GM12864 (cell line): ENCODE measurements at regions not wholly inside any gene's neighbourhood (a gene's known extent, or its start where the extent isn't known, plus 50 kb on each side); places are given as distances from the start of the nearest gene placed in this dataset.

ENCODE experiments used
- DNase-seq: peaks from one replicate; pipeline ENCODE4 v3.0.0-alpha.2; 2011; ENCODE audit warnings: low read depth
- H3K4me3 ChIP-seq: 2 replicates; pipeline ENCODE4 v1.5.1; 2011; ENCODE audit warnings: mild to moderate bottlenecking, low read depth, low read length, control low read depth
- CTCF ChIP-seq: IDR thresholded peaks from 2 replicates; pipeline ENCODE4 v1.5.1; 2011; ENCODE audit warnings: low read depth, mild to moderate bottlenecking, moderate library complexity, low read length, control low read depth, inconsistent platforms; ENCODE audit errors: missing control alignments

DNA sequence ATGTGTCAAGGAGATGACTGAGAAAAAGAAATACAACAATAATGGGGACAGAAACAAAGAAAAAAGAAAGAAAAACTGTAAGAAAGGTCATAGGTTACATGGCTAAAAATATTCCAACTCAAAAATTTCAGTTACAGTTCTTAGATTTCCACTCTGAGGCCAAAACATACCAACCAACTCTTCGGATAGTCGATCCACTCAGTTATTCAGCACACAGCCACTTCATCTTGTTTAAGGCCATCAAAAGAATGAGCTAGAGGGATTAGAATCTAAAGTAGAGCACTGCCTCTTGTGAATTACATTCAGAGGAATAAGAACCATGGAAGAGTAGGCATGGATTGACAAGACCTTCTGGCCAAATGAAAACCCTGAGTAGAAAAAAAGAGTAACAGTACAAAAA is 277.0 kb downstream of the MRPL39 start:
- DNase-seq, result no peak
- no peak for TF ChIP-seq CTCF
- no peak overlapping the region for H3K4me3 ChIP-seq

GRCh38 chr21:25329227-25329825 is 278.0 kb downstream of the MRPL39 start:
- DNase-seq, result no peak
- no peak for TF ChIP-seq CTCF
- H3K4me3 ChIP-seq, result no peak overlapping the region

GRCh38 chr21:25328736-25329135 is 278.5 kb downstream of the MRPL39 start:
- no peak for DNase-seq
- no peak overlapping the region for H3K4me3 ChIP-seq
- no peak for TF ChIP-seq CTCF

DNA sequence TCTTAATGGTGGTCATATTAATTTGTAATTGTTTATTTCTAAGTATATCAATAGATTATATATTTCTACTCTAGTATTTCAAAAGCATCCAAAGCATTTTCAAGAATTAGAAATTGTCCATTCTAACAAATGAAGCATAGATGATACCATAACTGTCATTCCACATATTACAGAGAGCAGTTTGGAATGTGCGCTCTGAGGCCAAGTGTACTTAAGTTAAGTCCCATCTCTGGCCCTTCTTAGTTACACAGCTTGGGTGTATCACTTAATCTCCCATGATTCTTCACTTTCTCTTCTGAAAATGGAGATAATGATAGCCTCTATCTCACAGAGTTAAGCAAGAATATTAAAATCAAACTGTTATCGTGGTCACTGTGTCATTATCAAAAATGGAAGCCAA is 281.1 kb downstream of the MRPL39 start:
- no peak for DNase-seq
- TF ChIP-seq CTCF, result no peak
- no peak overlapping the region for H3K4me3 ChIP-seq

DNA sequence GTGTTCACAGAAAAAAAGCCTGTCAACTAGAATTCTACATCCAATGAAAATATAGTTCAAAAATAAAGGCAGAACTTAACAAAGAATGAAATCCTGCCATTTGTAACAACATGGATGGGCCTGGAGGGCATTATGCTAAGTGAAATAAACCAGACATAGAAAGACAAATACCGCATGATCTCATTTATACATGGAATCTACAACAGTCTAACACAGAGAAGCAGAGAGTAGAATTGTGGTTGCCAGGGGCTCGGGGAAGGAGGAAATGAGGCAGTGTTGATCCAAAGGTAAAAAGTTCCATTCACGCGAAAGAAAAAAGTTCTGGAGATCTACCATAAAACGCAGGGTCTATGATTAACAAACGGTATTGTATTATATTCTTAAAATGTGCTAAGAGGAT is 282.6 kb downstream of the MRPL39 start:
- DNase-seq, result no peak
- no peak overlapping the region for H3K4me3 ChIP-seq
- no peak for TF ChIP-seq CTCF

DNA sequence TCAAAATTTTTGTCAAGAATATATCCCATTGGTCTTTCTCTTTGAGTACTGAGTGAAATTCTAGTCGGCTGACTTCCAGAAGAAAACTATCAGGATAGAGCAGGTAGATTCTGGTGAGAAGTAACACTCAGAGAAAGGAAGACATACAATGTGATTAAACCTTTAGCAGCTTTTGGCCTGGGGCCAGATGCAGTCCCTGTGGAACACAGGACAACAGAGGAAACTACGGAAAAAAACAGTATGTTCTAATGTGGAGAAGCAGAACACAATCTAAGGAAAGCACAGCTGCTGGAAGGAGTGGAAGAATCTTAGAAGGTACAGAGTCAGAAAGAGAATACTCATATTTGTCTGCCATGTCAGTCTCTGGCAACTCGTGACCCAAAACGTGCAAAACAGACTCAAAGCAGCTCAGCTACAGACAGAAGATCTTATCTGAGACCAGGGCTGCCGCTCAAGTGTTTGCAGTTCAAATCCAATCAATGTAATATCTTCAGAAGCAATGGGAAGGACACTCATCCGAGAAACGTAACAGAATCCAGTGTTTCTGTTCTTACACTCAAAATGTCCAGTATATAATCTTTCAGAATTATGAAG is 283.8 kb downstream of the MRPL39 start:
- no peak for TF ChIP-seq CTCF
- no peak overlapping the region for H3K4me3 ChIP-seq
- no peak for DNase-seq

- DNase-seq, result no peak
- H3K4me3 ChIP-seq, result no peak overlapping the region
- no peak for TF ChIP-seq CTCF
These were observed 293.0 kb downstream of the MRPL39 start for GRCh38 chr21:25314247-25314646.
